Neural crest cell (in vitro differentiated cells): ENCODE measurements at regions not wholly inside any gene's neighbourhood (a gene's known extent, or its start where the extent isn't known, plus 50 kb on each side); places are given as distances from the start of the nearest gene placed in this dataset.
"Not testable (repeated sequence)": the region's sequence is repeated elsewhere in the genome, so short reads cannot be mapped to it uniquely, and the experiment has no call there.

ENCODE experiments used
- DNase-seq: peaks from one replicate; pipeline ENCODE4 v3.0.0; 2021; ENCODE audit warnings: low read depth, mixed read lengths, low spot score
- H3K27ac Mint-ChIP-seq: one replicate; pipeline ENCODE4 v1.8.0; 2021; ENCODE audit warnings: mild to moderate bottlenecking, mixed read lengths; ENCODE audit not compliant: unreplicated experiment
- H3K27me3 Mint-ChIP-seq: 2 replicates; pipeline ENCODE4 v1.8.0; 2021; ENCODE audit warnings: low read depth, mild to moderate bottlenecking, mixed read lengths
- H3K36me3 Mint-ChIP-seq: 2 replicates; pipeline ENCODE4 v1.8.0; 2021; ENCODE audit warnings: low read depth, mild to moderate bottlenecking, mixed read lengths
- H3K4me1 Mint-ChIP-seq: 2 replicates; pipeline ENCODE4 v1.8.0; 2021; ENCODE audit warnings: mixed read lengths
- H3K4me3 Mint-ChIP-seq: one replicate; pipeline ENCODE4 v1.8.0; 2021; ENCODE audit warnings: mild to moderate bottlenecking, mixed read lengths
- H3K9me3 Mint-ChIP-seq: 2 replicates; pipeline ENCODE4 v1.8.0; 2021; ENCODE audit warnings: mixed read lengths
- TF ChIP-seq, protein P1 (sequence below): fragments of 200-600 bp; sonication (generic); conservative IDR thresholded peaks from 2 replicates; pipeline ENCODE4 v1.5.0; 2021; ENCODE audit warnings: antibody characterized with exemption, mild to moderate bottlenecking

DNA sequence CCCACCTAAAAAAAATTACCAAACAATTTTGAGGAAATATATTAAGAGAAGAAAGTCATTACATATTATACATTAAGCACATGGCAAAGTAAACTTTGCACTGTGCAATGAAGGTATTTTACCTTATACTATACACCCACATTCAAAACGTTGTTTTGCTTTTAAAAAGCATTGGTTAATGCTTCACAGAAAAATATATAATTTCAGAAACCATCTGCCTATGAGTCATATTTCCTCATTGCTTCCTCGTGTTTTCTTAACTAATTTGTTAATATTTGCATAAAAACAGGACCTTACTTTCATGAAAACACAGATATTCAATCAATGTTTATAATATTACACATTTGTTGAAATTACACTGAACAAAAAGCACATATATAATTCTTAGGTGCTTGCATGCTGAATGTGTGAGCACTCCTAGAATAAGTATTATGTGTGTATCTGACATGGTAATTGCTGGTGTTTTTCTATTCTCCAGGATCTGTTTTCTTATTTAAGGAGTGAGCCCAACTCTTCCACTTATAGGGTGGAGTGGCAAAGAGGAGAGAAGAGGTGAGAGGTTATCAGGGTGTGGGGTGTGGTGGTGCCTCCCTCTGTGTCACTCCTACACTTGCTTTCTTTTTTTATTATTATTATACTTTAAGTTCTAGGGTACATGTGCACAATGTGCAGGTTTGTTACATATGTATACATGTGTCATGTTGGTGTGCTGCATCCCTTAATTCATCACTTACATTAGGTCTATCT is 95.1 kb upstream of the IQCM start:
- no peaks in the 10 kb centered on the region for H3K36me3 Mint-ChIP-seq
- H3K4me3 Mint-ChIP-seq, result no peak overlapping the region
- no peaks in the 10 kb centered on the region for H3K9me3 Mint-ChIP-seq
- H3K27me3 Mint-ChIP-seq, result no peaks in the 10 kb centered on the region
- no peaks in the 10 kb centered on the region for H3K4me1 Mint-ChIP-seq
- DNase-seq, result no peak
- H3K27ac Mint-ChIP-seq, result no peak overlapping the region
- TF ChIP-seq, protein P1, sequence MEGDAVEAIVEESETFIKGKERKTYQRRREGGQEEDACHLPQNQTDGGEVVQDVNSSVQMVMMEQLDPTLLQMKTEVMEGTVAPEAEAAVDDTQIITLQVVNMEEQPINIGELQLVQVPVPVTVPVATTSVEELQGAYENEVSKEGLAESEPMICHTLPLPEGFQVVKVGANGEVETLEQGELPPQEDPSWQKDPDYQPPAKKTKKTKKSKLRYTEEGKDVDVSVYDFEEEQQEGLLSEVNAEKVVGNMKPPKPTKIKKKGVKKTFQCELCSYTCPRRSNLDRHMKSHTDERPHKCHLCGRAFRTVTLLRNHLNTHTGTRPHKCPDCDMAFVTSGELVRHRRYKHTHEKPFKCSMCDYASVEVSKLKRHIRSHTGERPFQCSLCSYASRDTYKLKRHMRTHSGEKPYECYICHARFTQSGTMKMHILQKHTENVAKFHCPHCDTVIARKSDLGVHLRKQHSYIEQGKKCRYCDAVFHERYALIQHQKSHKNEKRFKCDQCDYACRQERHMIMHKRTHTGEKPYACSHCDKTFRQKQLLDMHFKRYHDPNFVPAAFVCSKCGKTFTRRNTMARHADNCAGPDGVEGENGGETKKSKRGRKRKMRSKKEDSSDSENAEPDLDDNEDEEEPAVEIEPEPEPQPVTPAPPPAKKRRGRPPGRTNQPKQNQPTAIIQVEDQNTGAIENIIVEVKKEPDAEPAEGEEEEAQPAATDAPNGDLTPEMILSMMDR, result no peak

DNA sequence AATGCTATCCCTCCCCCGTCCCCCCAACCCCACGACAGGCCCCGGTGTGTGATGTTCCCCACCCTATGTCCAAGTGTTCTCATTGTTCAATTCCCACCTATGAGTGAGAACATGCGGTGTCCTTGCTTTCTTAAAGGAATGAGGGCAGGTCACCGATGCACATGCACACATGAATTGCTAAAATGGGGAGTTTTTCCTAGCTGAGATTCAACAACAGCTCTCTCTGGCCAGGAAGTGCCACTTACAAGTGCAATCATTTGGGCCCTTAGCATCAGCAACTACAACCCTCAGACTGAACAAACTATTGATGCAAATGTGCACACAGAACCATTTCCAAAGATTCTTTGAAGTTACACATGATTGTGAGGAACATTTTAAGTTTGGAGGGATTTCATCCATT is 95.7 kb upstream of the IQCM start:
- Mint-ChIP-seq H3K36me3 (no peaks in the 10 kb centered on the region), H3K27ac (no peak overlapping the region), H3K9me3 (no peaks in the 10 kb centered on the region), H3K4me1 (no peaks in the 10 kb centered on the region), H3K4me3 (no peak overlapping the region), H3K27me3 (no peaks in the 10 kb centered on the region)
- TF ChIP-seq, protein P1, result no peak
- DNase-seq, result no peak

DNA sequence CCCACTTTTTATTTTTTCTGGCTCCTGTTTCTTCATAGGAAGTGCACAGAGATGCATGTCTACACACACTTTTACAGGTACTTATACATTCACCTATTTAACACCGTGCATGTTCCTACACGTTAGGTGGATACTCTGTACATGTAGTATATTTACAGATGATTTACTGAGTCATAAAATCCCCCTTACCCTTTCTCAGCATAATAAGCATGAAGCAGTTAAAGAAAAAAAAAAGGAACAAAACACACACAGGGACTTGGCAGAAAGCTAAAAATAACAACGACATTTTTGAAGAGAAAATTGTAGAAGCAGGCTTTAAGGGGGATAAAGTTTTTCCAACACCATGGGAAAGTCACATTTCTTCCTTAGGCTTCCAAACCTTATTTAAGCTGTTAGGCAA is 96.4 kb upstream of the IQCM start:
- no peak for DNase-seq
- Mint-ChIP-seq H3K9me3 (no peaks in the 10 kb centered on the region), H3K4me3 (no peak overlapping the region), H3K36me3 (no peaks in the 10 kb centered on the region), H3K27ac (no peak overlapping the region), H3K27me3 (no peaks in the 10 kb centered on the region), H3K4me1 (no peaks in the 10 kb centered on the region)
- TF ChIP-seq, protein P1, result no peak

- no peak overlapping the region for H3K27ac Mint-ChIP-seq
- no peak overlapping the region for H3K4me3 Mint-ChIP-seq
- H3K27me3 Mint-ChIP-seq, result no peaks in the 10 kb centered on the region
- TF ChIP-seq, protein P1, result peak; percentile 78
- DNase-seq, result peak; percentile 73
- no peaks in the 10 kb centered on the region for H3K4me1 Mint-ChIP-seq
- H3K9me3 Mint-ChIP-seq, result no peaks in the 10 kb centered on the region
- no peaks in the 10 kb centered on the region for H3K36me3 Mint-ChIP-seq
Measured at GRCh38 chr4:149914119-149915115, 98.8 kb upstream of the IQCM start.

DNA sequence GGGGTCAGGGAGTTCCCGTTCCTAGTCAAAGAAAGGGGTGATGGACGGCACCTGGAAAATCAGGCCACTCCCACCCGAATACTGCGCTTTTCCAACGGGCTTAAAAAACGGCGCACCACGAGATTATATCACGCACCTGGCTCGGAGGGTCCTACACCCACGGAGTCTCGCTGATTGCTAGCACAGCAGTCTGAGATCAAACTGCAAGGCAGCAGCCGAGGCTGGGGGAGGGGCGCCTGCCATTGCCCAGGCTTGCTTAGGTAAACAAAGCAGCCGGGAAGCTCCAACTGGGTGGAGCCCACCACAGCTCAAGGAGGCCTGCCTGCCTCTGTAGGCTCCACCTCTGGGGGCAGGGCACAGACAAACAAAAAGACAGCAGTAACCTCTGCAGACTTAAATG is 100.1 kb upstream of the IQCM start:
- H3K27me3 Mint-ChIP-seq, H3K4me1 Mint-ChIP-seq, H3K36me3 Mint-ChIP-seq, H3K9me3 Mint-ChIP-seq, H3K27ac Mint-ChIP-seq: not testable (repeated sequence)
- peak; percentile 9 for DNase-seq
- peak overlapping the region; percentile 71 for H3K4me3 Mint-ChIP-seq

GRCh38 chr4:149923736-149924135 is 108.1 kb upstream of the IQCM start:
- Mint-ChIP-seq H3K27ac (no peak overlapping the region), H3K4me3 (no peak overlapping the region), H3K4me1 (no peaks in the 10 kb centered on the region), H3K36me3 (no peaks in the 10 kb centered on the region), H3K9me3 (no peaks in the 10 kb centered on the region), H3K27me3 (no peaks in the 10 kb centered on the region)
- TF ChIP-seq, protein P1, result no peak
- DNase-seq, result no peak
